ENCODE measurements at regions not wholly inside any gene's neighbourhood (a gene's known extent, or its start where the extent isn't known, plus 50 kb on each side); places are given as distances from the start of the nearest gene placed in this dataset.
"Not testable (repeated sequence)": the region's sequence is repeated elsewhere in the genome, so short reads cannot be mapped to it uniquely, and the experiment has no call there.

DNA sequence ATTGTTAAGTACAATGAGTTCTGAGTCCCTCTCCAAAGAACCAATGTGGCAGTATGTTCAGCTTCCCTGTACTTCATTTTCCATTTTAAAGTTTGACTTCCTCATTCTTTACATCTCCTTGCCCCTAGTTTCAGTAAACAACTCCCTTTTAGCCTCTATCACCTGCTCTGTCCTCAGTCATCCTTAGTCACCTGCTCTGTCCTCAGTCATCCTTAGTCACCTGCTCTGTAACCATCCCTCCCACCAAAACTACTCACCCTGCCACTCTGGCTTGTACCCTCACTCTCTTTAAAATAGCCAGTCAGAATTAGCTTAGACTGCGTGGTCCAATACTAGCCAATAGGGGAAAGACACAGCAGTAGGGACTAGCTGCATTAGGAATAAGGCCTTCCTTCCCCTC, 259.9 kb upstream of the TBL1XR1 start:
- not testable (repeated sequence) for DNase-seq

DNA sequence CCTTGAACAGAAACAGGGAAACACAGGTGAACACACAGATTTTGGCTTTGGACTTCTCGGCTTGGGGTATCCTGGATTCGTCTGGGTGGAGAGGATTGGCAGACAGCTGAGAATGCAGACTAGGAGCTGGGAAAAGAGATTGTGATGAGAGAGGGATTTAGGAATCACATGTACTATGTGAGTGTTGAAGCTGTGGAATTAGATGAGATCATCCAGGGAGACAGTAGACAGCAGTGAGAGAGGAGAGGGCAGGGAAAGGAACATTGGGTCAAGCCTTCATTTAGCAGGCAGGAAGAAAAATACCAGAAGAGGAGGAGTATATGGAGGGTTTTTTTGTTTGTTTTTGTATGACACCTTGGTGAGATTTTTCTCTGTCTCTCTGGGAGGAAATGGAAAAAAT, 262.1 kb upstream of the TBL1XR1 start:
- DNase-seq, result peak; percentile 90

DNA sequence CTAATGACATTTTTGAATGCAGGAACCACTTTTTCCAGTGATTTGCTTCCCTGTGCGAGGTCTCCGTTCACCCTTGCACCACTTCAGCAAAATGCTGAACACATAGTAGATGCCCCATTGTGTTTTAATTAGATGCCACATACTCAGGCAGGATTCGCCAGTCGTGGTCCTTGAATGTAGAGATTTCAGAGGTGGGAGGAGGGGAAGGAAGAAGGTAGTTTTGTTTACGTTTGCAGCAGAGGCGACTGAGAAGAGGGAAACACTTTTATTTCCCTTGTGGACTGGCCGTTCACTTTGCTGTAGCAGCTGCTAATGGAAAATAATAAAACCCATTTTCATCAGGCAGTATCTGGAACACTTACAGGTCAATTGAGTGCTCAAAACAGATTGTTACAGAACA, 262.8 kb upstream of the TBL1XR1 start:
- no peak for DNase-seq

DNA sequence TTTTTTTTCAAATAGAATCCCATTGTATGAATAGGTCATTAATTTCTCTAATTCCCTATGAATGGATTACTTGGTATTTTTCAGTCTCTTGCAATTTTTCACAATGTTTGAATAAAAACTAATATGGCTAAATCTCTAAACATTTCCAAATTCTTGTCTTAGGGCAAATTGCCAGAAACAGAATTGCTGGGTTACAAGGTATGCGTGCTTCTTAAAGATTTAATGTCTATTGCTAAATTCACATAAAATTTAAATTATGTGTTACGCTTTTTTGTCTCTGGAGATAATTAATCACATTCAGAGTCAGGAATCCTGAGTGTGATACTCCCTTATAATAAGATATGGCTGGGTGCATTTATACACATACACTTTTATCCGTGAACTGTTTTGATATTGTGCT, 264.5 kb upstream of the TBL1XR1 start:
- DNase-seq, result no peak

DNA sequence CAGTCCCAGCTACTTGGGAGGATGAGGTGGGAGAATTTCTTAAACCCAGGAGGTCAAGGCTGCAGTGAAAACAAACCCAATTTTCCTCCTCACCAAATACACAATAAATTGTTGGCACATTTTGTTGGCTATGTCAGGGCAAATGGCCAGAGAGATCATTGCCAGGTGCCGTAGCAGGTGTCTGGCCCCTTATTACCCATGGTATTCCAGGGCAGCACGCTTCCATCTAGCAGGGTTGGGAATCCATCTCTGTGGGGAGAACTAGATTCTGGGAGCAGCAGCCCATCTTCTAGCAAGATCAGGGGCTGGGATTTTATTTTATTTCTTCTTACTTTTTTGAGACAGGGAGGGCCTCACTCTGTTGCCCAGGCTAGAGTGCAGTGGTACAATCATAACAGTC, 266.1 kb upstream of the TBL1XR1 start:
- not testable (repeated sequence) for DNase-seq

DNA sequence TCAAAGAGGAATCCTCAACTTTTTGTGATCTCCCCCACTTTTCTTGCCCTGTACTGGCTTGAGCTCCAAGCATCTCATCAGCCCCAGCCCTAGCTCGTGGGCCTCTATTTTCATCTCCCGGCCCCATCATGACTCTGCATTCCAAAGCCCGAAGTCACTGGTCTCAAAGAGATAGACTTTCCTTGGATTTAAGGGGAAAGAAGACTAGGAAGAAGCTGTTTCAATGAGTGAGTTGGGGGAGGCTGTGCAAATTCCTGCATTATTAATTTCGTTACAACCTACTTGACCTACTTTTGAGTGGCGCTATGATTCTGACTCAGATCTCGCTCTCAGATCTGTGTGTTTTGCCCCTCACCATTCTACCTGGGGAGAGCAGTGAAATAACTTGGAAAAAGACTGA, 266.6 kb upstream of the TBL1XR1 start:
- peak; percentile 94 for DNase-seq

DNA sequence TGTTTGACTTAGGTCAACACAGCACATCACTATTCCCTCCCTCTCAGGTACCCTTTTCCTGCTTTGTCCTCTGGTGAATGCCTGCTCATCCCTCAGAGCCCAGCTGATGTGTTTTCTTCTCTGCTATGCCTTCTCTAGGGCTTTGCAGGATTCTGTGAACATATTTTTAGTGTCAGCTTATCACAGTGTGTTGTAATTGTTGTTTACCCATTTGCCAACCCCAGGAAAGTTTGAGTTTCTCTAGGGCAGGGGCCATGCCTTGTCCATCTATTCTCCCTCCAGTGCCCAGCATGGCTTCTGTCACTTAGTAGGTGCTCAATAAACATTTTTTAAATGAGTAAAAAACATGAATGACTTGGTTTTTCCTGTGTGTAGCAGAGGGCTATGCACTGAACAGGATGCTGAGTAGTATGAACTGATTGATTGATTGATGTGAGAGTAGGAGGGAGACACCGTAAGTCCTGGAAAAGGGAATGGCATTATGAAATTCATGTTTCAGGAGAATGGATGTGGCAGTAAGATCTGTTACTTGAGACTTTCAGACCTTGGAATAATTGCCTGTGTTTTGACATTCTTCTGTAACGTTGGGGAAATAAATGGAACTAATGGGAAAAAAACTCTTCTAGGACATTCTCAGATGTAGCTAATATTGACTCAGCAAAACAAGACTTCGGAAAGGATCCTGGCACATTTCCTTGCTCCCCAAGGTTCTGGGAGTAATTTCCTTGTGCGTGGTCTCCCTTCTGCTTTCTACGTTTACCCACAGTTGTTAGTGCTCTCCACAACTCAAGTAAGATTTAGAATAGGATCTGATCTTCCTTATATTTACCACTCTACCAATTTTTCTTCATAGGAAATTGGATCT, 267.3 kb upstream of the TBL1XR1 start:
- DNase-seq, result no peak

DNA sequence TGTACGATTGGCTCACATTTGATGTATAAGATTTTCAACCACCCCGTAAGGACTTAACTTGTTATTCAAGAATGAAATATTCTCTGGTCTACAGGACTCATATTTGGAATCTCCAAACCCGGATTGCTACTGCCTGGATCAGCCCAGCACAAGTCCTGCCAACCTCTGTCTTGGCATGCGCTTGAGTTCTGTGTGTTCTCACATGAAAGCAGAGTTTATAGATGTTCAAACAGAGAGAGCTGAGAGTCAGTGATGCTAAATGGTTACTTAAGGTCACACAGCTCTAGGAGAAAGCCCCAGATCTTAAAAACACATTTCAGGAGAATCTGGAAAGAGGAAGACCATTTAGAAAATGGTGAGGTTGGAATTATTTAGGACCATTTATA, 268.0 kb upstream of the TBL1XR1 start:
- DNase-seq, result no peak

DNA sequence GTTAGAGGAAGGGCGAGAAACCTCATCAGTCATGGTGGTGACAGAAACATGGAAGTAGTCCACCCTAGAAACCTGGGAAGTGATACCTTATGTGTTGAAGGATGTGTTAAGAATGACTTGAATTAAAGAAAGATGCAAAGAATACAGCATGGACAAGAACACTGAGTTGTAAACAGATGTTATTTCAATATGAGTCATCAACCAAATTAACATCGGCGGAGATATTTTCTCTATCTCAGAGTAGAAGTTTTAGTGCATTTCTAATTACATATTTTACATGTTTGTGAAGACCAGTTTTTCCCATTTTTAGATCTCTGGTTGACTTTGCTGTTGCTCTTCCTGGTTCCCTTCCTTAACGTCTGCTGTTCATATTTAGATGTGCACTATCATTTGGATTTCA, 268.8 kb upstream of the TBL1XR1 start:
- DNase-seq, result peak; percentile 44

DNA sequence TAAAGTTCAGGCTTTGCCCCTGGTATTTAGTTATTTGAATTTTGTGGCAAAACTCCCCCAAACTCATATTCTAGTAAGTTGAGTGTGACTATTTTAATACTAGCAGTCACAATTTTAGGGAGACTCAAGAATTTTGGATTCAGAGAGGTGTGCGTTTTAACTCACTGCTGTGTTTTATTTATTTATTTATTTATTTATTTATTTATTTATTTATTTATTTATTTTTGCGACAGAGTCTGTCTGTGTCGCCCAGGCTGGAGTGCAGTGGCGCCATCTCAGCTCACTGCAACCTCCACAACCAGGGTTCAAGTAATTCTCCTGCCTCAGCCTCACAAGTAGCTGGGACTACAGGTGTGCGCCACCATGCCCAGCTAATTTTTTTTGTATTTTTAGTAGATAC, 269.3 kb upstream of the TBL1XR1 start:
- not testable (repeated sequence) for DNase-seq

DNA sequence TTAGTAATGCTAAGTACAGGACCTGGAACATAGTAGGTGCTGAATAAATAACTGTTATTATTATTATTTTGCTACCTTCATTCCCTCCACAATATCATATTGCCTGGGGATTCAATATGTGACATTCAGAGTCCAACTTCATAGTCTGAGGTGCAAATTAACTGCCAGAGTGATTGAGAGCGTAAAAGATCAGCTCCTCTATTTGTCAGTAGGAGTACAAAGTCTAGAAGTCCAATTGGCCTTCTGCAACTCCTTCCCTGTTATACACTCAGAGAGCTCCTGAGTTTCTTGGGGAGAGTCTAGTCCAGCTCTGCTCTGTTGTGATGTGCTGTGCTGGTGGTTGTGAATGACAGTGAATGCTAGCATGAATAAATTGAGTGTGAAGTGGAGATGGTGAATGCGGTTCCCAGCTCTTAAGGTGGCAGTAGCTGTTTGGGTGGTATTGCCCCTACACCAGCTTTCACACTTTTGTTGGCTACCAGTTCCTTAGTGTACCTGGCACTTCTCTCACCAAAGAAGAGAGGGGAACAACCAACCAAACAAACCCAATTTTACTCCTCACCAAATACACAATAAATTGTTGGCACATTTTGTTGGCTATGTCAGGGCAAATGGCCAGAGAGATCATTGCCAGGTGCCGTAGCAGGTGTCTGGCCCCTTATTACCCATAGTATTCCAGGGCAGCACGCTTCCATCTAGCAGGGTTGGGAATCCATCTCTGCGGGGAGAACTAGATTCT, 270.1 kb upstream of the TBL1XR1 start:
- no peak for DNase-seq

DNA sequence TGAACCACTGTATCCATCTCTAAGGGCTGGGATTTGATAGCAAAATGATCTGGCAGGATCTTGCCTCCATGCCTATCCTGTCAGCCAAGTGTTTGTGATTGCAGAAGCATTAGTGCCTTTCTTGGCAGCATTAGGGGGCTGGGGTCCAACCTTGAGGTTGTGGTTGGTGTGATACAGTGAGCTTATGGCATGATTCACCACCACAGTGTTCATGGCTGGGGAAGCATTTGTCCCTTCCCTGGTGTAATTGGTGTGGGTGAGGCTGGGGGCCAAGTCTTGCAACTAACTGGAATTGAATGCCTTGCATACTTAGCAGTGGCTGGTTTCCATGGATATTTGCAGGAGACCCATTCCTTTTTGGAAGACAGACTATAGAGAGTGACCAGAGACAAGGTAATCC, 271.0 kb upstream of the TBL1XR1 start:
- DNase-seq, result peak; percentile 98

DNA sequence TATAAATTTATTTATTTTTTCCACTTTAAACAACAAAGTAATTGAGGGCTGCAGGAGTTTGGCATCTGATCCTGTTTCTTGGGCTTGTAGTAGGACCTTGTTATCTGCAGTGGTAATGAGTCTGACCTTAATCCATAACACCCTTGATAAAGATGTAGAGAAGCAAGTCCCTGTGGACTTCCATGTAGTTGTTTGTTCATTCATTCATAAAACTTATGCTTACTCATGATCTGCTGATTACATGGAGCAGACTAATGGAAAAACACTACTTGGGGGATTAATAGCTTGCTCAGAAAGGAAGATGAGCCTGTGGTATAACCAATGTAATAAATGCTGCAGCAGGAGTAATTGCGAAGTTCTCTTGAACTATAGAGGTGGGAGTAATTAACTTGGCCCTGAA, 271.5 kb upstream of the TBL1XR1 start:
- peak; percentile 39 for DNase-seq

DNA sequence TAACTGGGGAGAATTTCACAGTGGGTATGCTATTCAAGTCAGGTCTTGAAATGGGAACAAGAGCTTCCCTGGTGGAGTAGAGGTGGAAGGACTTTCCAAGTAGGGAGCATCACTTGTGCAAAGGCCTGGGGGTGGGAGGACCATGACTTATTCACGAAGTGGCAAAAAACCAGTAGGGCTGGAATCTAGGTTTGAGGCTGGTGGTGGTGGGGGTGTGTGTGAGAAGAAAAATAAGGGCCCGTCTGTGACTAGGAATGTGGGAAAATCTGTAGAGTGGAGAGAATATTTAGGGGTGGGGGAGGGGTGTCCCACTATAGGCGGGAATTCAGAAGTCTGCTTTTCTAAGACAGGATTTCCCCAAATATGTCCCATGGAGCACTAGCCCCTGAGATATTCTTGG, 271.9 kb upstream of the TBL1XR1 start:
- peak; percentile 70 for DNase-seq

DNA sequence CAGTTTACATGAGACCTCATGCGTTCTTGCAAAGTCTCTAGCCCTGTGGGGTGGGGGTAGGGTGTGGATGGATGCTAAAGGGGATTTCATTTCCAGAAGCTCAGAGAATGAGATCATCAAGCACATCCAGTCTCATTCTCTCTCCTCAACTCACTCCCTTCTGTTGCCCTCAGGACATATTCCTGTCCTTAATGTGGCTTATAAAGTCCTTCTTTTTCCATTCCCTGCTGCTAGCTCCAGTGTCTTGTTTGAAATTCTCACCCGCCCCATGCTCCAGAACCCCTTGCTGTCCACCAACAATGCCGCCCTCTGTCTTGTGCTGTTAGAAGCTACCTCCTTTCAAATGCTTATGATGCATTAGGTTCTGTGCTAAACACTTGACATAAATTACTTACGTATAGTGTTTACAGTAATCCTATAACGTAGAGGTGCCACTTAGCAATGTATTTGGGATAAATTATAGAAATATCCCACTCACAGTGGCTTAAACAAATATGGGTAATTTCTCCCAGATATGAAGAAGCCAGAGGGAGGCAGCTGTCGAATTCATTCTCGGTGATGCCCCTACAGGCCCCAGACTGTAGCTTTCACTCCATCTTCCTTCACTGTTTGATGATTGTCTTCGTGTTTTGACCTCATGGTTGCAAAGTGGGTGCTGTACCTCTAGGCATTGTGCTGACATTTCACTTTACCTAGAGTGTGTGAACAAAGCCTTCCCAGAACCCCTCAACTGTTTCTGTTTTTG, 273.1 kb upstream of the TBL1XR1 start:
- DNase-seq, result peak; percentile 77

DNA sequence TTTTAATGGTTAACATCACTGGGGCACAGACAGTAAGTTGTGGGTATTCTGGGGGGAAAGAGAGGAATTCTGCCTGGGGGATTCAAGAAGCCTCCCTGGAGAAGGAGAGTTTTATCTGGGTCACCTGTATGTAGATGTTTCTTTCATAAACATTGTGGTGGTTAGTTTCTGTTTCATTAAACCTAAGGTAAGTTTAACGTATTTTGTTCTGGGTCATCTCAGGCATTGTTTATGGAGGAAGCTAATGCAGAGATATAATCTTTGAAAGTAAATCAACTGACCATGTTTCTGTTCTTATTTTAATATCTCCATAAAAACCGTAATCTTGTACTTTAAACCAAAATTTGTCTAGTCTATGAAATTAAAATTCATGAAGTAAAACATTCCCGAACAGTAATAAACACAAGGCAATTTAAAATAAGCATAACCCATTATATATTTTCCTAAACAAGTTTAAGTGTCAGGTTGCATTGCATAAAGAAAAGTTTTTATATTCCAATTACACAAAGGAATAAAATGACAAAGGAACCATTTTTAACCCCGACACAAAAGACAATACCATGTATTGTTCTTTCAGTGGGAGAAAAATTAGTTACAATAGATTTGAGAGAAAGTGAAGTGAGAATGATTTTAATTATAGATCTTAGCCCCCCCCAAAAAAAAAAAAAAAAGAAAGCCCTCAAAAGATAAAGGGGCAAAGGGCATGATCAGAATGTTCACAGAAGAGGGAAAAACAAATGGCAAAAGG, 274.6 kb upstream of the TBL1XR1 start:
- DNase-seq, result no peak

DNA sequence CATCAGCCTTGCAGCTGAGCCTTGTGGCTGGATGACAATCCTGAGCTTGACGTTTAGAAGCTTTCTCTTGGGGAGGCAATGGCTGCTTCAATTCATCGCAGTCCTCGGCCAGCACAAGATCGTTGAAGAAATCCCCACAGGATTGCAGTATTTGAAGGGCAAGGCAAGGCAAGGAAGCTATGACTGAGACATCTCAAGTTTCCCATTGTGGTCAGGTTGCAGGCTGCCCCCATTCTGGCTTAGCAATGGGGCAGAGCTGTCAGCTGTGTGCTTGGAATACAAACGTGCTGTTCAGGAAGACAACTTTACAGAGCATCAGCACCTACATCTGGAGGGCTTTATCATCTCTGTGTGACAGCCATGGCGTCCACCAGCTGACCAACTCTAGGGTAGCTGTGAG, 275.9 kb upstream of the TBL1XR1 start:
- peak; percentile 65 for DNase-seq

DNA sequence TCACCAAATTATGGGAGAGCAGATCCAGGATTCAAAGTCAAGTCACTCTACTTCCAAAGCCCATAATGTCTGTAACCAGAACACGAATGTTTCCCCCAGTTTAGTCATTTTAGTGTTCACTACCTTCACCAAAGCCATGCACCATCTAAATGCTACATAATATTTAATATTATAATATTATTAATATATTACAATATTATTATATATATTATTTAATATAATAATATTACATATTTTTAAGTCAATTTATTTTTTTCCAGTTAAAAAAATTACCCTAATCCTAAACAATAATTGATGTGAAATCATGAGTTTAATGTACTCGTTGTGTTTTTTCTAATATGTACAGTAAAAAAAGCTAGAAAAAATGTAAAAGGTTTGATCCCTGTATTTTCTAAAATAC, 276.6 kb upstream of the TBL1XR1 start:
- no peak for DNase-seq

DNA sequence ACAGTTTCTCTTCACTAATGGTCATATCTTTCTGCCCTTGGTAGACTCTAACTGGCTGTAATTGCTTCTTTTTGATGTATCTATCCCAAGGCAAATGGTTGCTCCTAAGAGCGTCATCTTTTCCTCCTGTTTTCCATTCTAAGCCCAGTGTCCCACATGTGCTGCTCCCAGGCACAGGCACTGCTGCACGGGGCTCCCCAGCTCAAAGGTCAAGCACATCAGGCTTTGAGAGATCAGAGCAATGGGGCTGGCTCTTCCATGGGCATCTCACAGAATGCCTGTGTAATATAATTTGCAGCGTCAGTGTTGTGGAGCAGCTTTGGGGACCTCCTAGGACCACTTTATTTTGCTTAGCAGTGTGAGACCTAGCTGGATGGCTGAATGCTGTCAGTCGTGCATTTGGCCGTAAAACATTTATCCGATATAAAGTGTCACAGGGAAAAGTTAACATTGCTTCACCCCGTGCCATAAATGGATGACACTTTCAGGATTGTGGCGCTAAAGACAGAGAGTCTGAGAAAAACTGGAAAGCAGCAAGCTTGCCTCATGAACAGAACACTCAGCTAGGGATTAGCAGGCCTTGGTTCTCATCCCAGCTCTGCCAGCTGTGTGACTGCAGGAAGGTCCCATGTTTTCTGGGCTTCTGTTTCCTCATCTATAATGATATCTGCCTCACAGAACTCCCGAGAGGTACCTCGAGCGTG, 277.5 kb upstream of the TBL1XR1 start:
- no peak for DNase-seq

DNA sequence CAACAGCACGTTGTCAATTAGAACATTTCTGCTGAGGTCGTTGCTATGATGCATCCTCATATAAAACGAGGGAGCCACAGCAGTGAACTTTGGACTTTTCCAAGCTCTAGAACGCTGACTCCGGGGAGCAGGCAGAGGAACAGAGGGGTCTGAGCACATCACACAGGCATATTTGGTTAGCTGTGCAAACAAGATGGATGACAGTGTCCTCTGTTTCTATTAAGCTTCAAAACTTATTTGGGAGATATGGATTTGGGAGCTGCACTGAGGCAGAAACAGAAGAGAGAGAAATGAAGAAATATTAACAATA, 278.0 kb upstream of the TBL1XR1 start:
- DNase-seq, result no peak

DNA sequence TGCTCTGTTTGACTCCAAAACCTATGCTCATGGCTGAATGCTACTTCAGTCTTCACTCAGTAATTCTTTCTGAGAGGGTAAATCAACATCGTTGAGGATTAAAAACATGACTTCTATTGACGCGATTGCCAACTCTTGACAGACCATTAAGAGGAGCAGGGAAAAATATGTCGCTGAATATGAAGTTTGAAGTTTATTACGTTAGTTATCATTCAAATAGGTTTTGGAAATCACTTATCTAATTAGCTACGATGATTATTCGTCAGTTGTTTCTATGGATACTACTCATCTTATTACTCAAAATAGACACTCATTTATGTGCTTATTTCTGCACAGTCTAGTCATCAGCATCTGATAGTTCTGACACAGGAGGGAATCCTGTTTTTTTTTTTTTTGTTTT, 279.2 kb upstream of the TBL1XR1 start:
- no peak for DNase-seq

DNA sequence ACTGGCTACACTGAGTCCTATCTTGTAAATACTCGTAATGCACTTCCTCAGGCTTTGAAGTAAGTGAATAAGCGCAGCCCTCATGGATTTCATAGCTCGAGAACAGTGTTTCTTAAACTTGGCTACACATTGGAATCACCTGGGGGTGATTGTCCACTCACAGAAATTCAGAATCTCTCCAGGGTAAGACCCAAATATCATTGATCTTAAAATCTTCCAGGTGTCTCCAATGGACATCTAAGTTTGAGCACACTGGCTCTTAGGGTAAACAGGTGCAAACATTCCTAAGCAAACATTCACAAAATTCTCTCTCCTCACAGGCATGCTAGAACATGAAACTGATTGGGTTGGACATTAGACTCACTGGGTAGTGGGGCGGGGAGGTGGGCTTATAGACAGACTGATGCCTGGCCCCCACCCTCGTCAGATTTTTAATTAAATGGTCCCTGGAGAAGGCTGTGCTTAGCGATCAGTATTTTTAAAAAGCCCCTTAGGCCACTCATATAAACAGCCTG, 279.7 kb upstream of the TBL1XR1 start:
- no peak for DNase-seq

All from fibroblast of skin of back (primary cell).